Loucy (cell line): ENCODE measurements at regions not wholly inside any gene's neighbourhood (a gene's known extent, or its start where the extent isn't known, plus 50 kb on each side); places are given as distances from the start of the nearest gene placed in this dataset.
A peak's percentile ranks its signal among the peaks of the same experiment; 100 is the strongest.

Experiments used
- H2AFZ ChIP-seq: fragments of 200-600 bp; sonication (generic); 2 replicates; pipeline ENCODE4 v1.6.0; 2016; ENCODE audit warnings: antibody characterized with exemption, mild to moderate bottlenecking, low read length, moderate library complexity
- H3F3A ChIP-seq: fragments of 200-600 bp; 2 replicates; pipeline ENCODE4 v1.6.0; 2016; ENCODE audit warnings: antibody characterized with exemption, low read depth, mild to moderate bottlenecking
- H3K27me3 ChIP-seq: fragments of 200-600 bp; sonication (generic); 2 replicates; pipeline ENCODE4 v1.6.1; 2014; ENCODE audit warnings: low read length, mild to moderate bottlenecking; ENCODE audit not compliant: insufficient read depth, poor library complexity, severe bottlenecking
- H3K36me3 ChIP-seq: fragments of 200-600 bp; sonication (generic); 2 replicates; pipeline ENCODE4 v1.6.1; 2016; ENCODE audit warnings: low read length; ENCODE audit not compliant: insufficient read depth
- H3K4me1 ChIP-seq: fragments of 200-600 bp; sonication (generic); 2 replicates; pipeline ENCODE4 v1.5.1; 2014; ENCODE audit warnings: low read length, mild to moderate bottlenecking; ENCODE audit not compliant: insufficient read depth, poor library complexity, severe bottlenecking
- H3K4me2 ChIP-seq: fragments of 200-600 bp; sonication (generic); 2 replicates; pipeline ENCODE4 v1.6.0; 2014; ENCODE audit warnings: antibody characterized with exemption, low read length, low read depth, mild to moderate bottlenecking; ENCODE audit not compliant: poor library complexity, severe bottlenecking
- H3K4me3 ChIP-seq: fragments of 200-600 bp; sonication (generic); 2 replicates; pipeline ENCODE4 v1.5.1; 2014; ENCODE audit warnings: low read length, mild to moderate bottlenecking, mixed read lengths; ENCODE audit not compliant: poor library complexity, severe bottlenecking
- H3K79me2 ChIP-seq: fragments of 200-600 bp; sonication (generic); 2 replicates; pipeline ENCODE4 v1.6.1; 2014; ENCODE audit warnings: low read length; ENCODE audit not compliant: insufficient read depth
- H3K9ac ChIP-seq: fragments of 200-600 bp; sonication (generic); 2 replicates; pipeline ENCODE4 v1.6.0; 2014; ENCODE audit warnings: mild to moderate bottlenecking, low read depth, low read length, moderate library complexity; ENCODE audit not compliant: poor library complexity, severe bottlenecking
- H3K9me2 ChIP-seq: fragments of 200-600 bp; sonication (generic); replicated peaks from 2 replicates; pipeline ENCODE4 v1.6.1; 2016; ENCODE audit warnings: low read depth, low read length, mixed read lengths
- H3K9me3 ChIP-seq: fragments of 200-600 bp; sonication (generic); 2 replicates; pipeline ENCODE4 v1.6.1; 2014; ENCODE audit warnings: mild to moderate bottlenecking, antibody characterized with exemption, low read length, low read depth; ENCODE audit not compliant: insufficient read depth
- H4K20me1 ChIP-seq: fragments of 200-600 bp; sonication (generic); 2 replicates; pipeline ENCODE4 v1.6.0; 2014; ENCODE audit warnings: antibody characterized with exemption, low read length, mild to moderate bottlenecking; ENCODE audit not compliant: insufficient read depth, poor library complexity, severe bottlenecking
- EZH2phosphoT487 ChIP-seq: fragments of 200-600 bp; IDR thresholded peaks from 2 replicates; pipeline ENCODE4 v1.6.1; 2018; ENCODE audit warnings: antibody characterized with exemption, mild to moderate bottlenecking, moderate library complexity, borderline replicate concordance
- TF ChIP-seq, protein P1 (sequence below): fragments of 200-600 bp; sonication (generic); conservative IDR thresholded peaks from 2 replicates; pipeline ENCODE4 v1.5.1; 2014; ENCODE audit warnings: mild to moderate bottlenecking, antibody characterized with exemption, low read length

DNA sequence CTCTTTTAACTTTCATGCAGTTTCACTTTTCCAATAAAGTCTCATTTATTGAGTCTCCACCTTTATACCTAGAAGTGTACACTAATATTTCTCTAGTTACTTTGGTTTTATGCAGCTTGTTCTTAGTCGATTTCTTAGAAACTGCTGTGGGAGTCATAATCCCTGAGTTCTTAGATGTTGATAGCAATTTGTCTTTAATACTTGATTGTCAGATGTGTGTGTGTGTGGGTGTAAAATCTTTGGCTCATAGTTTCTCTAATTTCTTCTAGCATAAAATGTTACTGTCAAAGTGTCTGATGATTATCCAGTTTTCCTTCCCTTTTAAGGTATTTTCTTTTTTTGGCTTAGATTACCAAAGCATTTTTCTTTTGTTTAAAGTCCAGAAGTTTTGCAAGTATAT lies 473.8 kb upstream of the PTCHD4 start:
- Histone ChIP-seq H3K4me3 (no peak overlapping the region), H3K27me3 (no peaks in the 10 kb centered on the region), H3K79me2 (no peaks in the 10 kb centered on the region), H3K9ac (no peak overlapping the region), H3F3A (no peaks in the 10 kb centered on the region), H3K4me1 (no peaks in the 10 kb centered on the region), H4K20me1 (no peaks in the 10 kb centered on the region), H2AFZ (no peak overlapping the region), H3K36me3 (no peaks in the 10 kb centered on the region), H3K9me2 (no peaks in the 10 kb centered on the region), H3K9me3 (no peaks in the 10 kb centered on the region), H3K4me2 (no peak overlapping the region)
- TF ChIP-seq EZH2phosphoT487 = no peak
- TF ChIP-seq, protein P1, sequence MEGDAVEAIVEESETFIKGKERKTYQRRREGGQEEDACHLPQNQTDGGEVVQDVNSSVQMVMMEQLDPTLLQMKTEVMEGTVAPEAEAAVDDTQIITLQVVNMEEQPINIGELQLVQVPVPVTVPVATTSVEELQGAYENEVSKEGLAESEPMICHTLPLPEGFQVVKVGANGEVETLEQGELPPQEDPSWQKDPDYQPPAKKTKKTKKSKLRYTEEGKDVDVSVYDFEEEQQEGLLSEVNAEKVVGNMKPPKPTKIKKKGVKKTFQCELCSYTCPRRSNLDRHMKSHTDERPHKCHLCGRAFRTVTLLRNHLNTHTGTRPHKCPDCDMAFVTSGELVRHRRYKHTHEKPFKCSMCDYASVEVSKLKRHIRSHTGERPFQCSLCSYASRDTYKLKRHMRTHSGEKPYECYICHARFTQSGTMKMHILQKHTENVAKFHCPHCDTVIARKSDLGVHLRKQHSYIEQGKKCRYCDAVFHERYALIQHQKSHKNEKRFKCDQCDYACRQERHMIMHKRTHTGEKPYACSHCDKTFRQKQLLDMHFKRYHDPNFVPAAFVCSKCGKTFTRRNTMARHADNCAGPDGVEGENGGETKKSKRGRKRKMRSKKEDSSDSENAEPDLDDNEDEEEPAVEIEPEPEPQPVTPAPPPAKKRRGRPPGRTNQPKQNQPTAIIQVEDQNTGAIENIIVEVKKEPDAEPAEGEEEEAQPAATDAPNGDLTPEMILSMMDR = no peak

DNA sequence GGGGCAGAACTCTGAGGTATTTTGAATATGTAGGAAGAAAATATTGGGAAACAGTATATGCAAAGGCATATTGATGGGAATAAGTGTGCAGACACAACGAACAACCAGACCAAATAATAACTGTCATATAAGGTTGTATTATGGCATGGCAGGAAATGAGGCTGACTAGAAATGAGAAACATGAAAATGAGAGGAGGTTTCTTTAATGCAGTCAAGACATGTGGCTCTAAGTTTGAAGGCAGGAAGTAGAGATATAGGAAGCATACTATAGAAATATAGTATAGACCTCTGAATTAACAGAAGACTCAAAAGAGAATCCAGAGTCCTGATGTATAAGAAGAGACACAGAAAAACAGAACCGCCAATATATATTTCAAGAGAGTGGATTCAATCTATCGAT lies 459.7 kb upstream of the PTCHD4 start:
- Histone ChIP-seq H3K4me3 (no peak overlapping the region), H3K9ac (no peak overlapping the region), H3K36me3 (no peaks in the 10 kb centered on the region), H3K9me2 (no peaks in the 10 kb centered on the region), H3K79me2 (no peaks in the 10 kb centered on the region), H3K9me3 (no peaks in the 10 kb centered on the region), H3F3A (no peaks in the 10 kb centered on the region), H3K4me2 (no peak overlapping the region), H3K27me3 (no peaks in the 10 kb centered on the region), H3K4me1 (peaks cover 25% of the 10 kb centered on the region), H4K20me1 (no peaks in the 10 kb centered on the region), H2AFZ (peak overlapping the region; percentile 63)
- TF ChIP-seq EZH2phosphoT487 = no peak
- TF ChIP-seq, protein P1 = no peak

DNA sequence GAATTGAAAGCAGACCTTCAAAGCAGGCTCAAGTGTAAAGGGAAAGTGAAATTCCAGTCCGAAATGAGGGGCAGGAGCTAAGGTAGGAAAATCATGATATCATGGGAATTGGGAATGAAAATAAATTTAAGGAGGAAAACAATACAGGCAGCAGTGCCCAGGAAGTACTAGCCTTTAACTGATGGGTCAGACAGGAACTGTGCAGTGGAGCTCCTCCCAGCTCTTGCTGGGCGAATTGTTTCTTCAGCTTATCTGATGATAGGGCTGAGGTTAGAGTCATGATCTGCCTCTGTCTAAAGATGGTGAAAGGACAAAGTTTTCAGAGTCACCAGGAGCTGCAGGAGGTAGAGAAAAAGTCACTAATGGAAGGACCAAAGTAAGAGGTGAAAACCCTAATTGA lies 457.9 kb upstream of the PTCHD4 start:
- Histone ChIP-seq H4K20me1 (no peaks in the 10 kb centered on the region), H2AFZ (peak overlapping the region; percentile 88), H3K9me2 (no peaks in the 10 kb centered on the region), H3K4me1 (peaks cover 27% of the 10 kb centered on the region), H3K4me3 (peak overlapping the region; percentile 11), H3K27me3 (no peaks in the 10 kb centered on the region), H3K9ac (no peak overlapping the region), H3K36me3 (no peaks in the 10 kb centered on the region), H3K9me3 (no peaks in the 10 kb centered on the region), H3K79me2 (no peaks in the 10 kb centered on the region), H3K4me2 (peak overlapping the region; percentile 18), H3F3A (no peaks in the 10 kb centered on the region)
- no peak for TF ChIP-seq EZH2phosphoT487
- TF ChIP-seq, protein P1 = no peak
